ENCODE measurements at regions not wholly inside any gene's neighbourhood (a gene's known extent, or its start where the extent isn't known, plus 50 kb on each side); places are given as distances from the start of the nearest gene placed in this dataset.

- H3K4me3 ChIP-seq: no peak overlapping the region
- 69 to 84% (median 72%) methylated on average over 2 of the region's 2 CpGs for WGBS, 4 donors
- H3K36me3 ChIP-seq (replicated peaks in 1 of 2): no peaks in the 10 kb centered on the region
- TF ChIP-seq POLR2A (IDR thresholded peaks at IDR 0.05) (no peak), CTCF (IDR thresholded peaks at IDR 0.05) (no peak)
- H3K4me1 ChIP-seq (replicated peaks in 1 of 2): no peaks in the 10 kb centered on the region
- no peaks in the 10 kb centered on the region for H3K9me3 ChIP-seq (replicated peaks in 1 of 3)
- H3K27ac ChIP-seq: no peak overlapping the region
- peak in 3 of 7 donors; percentile 11 to 25 (median 19) for DNase-seq
- intact Hi-C loops (cut with DNase I): no loop called here
- H3K27me3 ChIP-seq: no peaks in the 10 kb centered on the region
These were observed 106.7 kb downstream of the APIP start for GRCh38 chr11:34809191-34810106.

GRCh38 chr11:34806875-34807274 lies 109.3 kb downstream of the APIP start:
- no peak for DNase-seq
- Histone ChIP-seq H3K4me1 (replicated peaks in 1 of 2) (no peaks in the 10 kb centered on the region), H3K27me3 (no peaks in the 10 kb centered on the region), H3K9me3 (replicated peaks in 1 of 3) (no peaks in the 10 kb centered on the region), H3K27ac (no peak overlapping the region), H3K4me3 (no peak overlapping the region), H3K36me3 (replicated peaks in 1 of 2) (no peaks in the 10 kb centered on the region)
- TF ChIP-seq CTCF (IDR thresholded peaks at IDR 0.05) (no peak), POLR2A (IDR thresholded peaks at IDR 0.05) (no peak)
- 85 to 90% (median 86%) methylated on average over 5 of the region's 5 CpGs for WGBS, 4 donors
- intact Hi-C loops (cut with DNase I): no loop called here

- intact Hi-C loops (cut with DNase I): no loop called here
- no peak overlapping the region for H3K4me3 ChIP-seq
- H3K27ac ChIP-seq: no peak overlapping the region
- no peaks in the 10 kb centered on the region for H3K27me3 ChIP-seq
- H3K36me3 ChIP-seq (replicated peaks in 1 of 2): no peaks in the 10 kb centered on the region
- no peaks in the 10 kb centered on the region for H3K9me3 ChIP-seq (replicated peaks in 1 of 3)
- 72 to 89% (median 84%) methylated on average over 4 of the region's 4 CpGs for WGBS, 4 donors
- no peak for TF ChIP-seq POLR2A (IDR thresholded peaks at IDR 0.05)
- TF ChIP-seq CTCF (IDR thresholded peaks at IDR 0.05): no peak
- no peaks in the 10 kb centered on the region for H3K4me1 ChIP-seq (replicated peaks in 1 of 2)
- no peak for DNase-seq
These were observed 110.2 kb downstream of the APIP start for GRCh38 chr11:34805937-34806336.

- no peaks in the 10 kb centered on the region for H3K27me3 ChIP-seq
- H3K4me3 ChIP-seq: no peak overlapping the region
- TF ChIP-seq POLR2A (IDR thresholded peaks at IDR 0.05) (no peak), CTCF (IDR thresholded peaks at IDR 0.05) (no peak)
- 91 to 100% (median 95%) methylated on average over 1 of the region's 1 CpG for WGBS, 4 donors
- intact Hi-C loops (cut with DNase I): no loop called here
- H3K36me3 ChIP-seq (replicated peaks in 1 of 2): no peaks in the 10 kb centered on the region
- H3K9me3 ChIP-seq (replicated peaks in 1 of 3): no peaks in the 10 kb centered on the region
- no peak for DNase-seq
- no peak overlapping the region for H3K27ac ChIP-seq
- no peaks in the 10 kb centered on the region for H3K4me1 ChIP-seq (replicated peaks in 1 of 2)
These were observed 116.3 kb downstream of the APIP start for GRCh38 chr11:34799848-34800247.

Data from adrenal gland (tissue), 9 donors.